DOHH2 (cell line): ENCODE measurements at regions not wholly inside any gene's neighbourhood (a gene's known extent, or its start where the extent isn't known, plus 50 kb on each side); places are given as distances from the start of the nearest gene placed in this dataset.

Experiments used
- CTCF ChIP-seq: fragments of 200-600 bp; sonication (generic); IDR thresholded peaks from one replicate; pipeline ENCODE4 v1.5.1; 2014; ENCODE audit warnings: antibody characterized with exemption, mild to moderate bottlenecking, low read depth, low read length; ENCODE audit not compliant: poor library complexity, severe bottlenecking
- EZH2phosphoT487 ChIP-seq: fragments of 200-600 bp; sonication (generic); IDR thresholded peaks from 2 replicates; pipeline ENCODE4 v1.6.1; 2017; ENCODE audit warnings: borderline replicate concordance, mild to moderate bottlenecking, antibody characterized with exemption, low read length, moderate library complexity, mixed read lengths

- TF ChIP-seq CTCF (no peak), EZH2phosphoT487 (no peak)
Measured at GRCh38 chr2:239616729-239617128, 215.9 kb upstream of the HDAC4 start.
